ENCODE measurements at regions not wholly inside any gene's neighbourhood (a gene's known extent, or its start where the extent isn't known, plus 50 kb on each side); places are given as distances from the start of the nearest gene placed in this dataset.

- H3K36me3 ChIP-seq = no peaks in the 10 kb centered on the region
- no peaks in the 10 kb centered on the region for H3K4me1 ChIP-seq
- H3K27ac ChIP-seq = no peak overlapping the region
- H3K4me3 ChIP-seq = no peak overlapping the region
- WGBS (ENCODE audit: insufficient coverage, low coverage, low lambda C conversion rate, missing lambda C conversion rate) = 67% methylated on average over 1 of the region's 1 CpG
- no peak for ATAC-seq
- intact Hi-C loops (cut with DNase I) = no loop called here
- no peak for TF ChIP-seq POLR2A (IDR thresholded peaks at IDR 0.05)
- DNase-seq = no peak
- H3K9me3 ChIP-seq = no peaks in the 10 kb centered on the region
- H3K27me3 ChIP-seq = no peaks in the 10 kb centered on the region
These were observed 1242.2 kb downstream of the OTOL1 start for GRCh38 chr3:162738784-162739183.

GRCh38 chr3:162740941-162741596 lies 1244.5 kb downstream of the OTOL1 start:
- Histone ChIP-seq H3K4me3 (no peak overlapping the region), H3K27ac (no peak overlapping the region), H3K4me1 (no peaks in the 10 kb centered on the region), H3K36me3 (no peaks in the 10 kb centered on the region), H3K9me3 (no peaks in the 10 kb centered on the region), H3K27me3 (no peaks in the 10 kb centered on the region)
- intact Hi-C loops (cut with DNase I) = no loop called here
- no peak for DNase-seq
- no peak for ATAC-seq
- 45% methylated on average over 6 of the region's 6 CpGs for WGBS (ENCODE audit: insufficient coverage, low coverage, low lambda C conversion rate, missing lambda C conversion rate)
- no peak for TF ChIP-seq POLR2A (IDR thresholded peaks at IDR 0.05)
- no peak for TF ChIP-seq CTCF (IDR thresholded peaks at IDR 0.05)

GRCh38 chr3:162742159-162742717 lies 1245.6 kb downstream of the OTOL1 start:
- no peak overlapping the region for H3K4me3 ChIP-seq

GRCh38 chr3:162743091-162743490 lies 1246.5 kb downstream of the OTOL1 start:
- ATAC-seq = no peak
- no peak for DNase-seq
- no peaks in the 10 kb centered on the region for H3K4me1 ChIP-seq
- H3K27ac ChIP-seq = no peak overlapping the region
- TF ChIP-seq CTCF (IDR thresholded peaks at IDR 0.05) (no peak), POLR2A (IDR thresholded peaks at IDR 0.05) (no peak)
- no peaks in the 10 kb centered on the region for H3K36me3 ChIP-seq
- H3K4me3 ChIP-seq = no peak overlapping the region
- no peaks in the 10 kb centered on the region for H3K27me3 ChIP-seq
- intact Hi-C loops (cut with DNase I) = no loop called here
- H3K9me3 ChIP-seq = no peaks in the 10 kb centered on the region

More at GRCh38 chr3:162742159-162742717, 1245.6 kb downstream of the OTOL1 start:
- TF ChIP-seq CTCF (IDR thresholded peaks at IDR 0.05) (no peak), POLR2A (IDR thresholded peaks at IDR 0.05) (no peak)
- no peaks in the 10 kb centered on the region for H3K4me1 ChIP-seq
- intact Hi-C loops (cut with DNase I) = no loop called here
- H3K27me3 ChIP-seq = no peaks in the 10 kb centered on the region
- no peaks in the 10 kb centered on the region for H3K36me3 ChIP-seq
- DNase-seq (no peak), ATAC-seq (no peak)
- H3K9me3 ChIP-seq = no peaks in the 10 kb centered on the region
- no peak overlapping the region for H3K27ac ChIP-seq
- WGBS (ENCODE audit: insufficient coverage, low coverage, low lambda C conversion rate, missing lambda C conversion rate) = 32% methylated on average over 4 of the region's 4 CpGs

GRCh38 chr3:162760789-162761188 lies 1264.2 kb downstream of the OTOL1 start:
- TF ChIP-seq CTCF (IDR thresholded peaks at IDR 0.05) (no peak), POLR2A (IDR thresholded peaks at IDR 0.05) (no peak)
- H3K4me3 ChIP-seq = no peak overlapping the region
- no peaks in the 10 kb centered on the region for H3K4me1 ChIP-seq
- no peaks in the 10 kb centered on the region for H3K9me3 ChIP-seq
- no peaks in the 10 kb centered on the region for H3K36me3 ChIP-seq
- 35% methylated on average over 2 of the region's 2 CpGs for whole genome bisulfite sequencing (ENCODE audit: insufficient coverage, low coverage, low lambda C conversion rate, missing lambda C conversion rate)
- ATAC-seq (no peak), DNase-seq (no peak)
- H3K27me3 ChIP-seq = no peaks in the 10 kb centered on the region
- H3K27ac ChIP-seq = no peak overlapping the region
- intact Hi-C loops (cut with DNase I) = no loop called here
